ENCODE measurements at regions not wholly inside any gene's neighbourhood (a gene's known extent, or its start where the extent isn't known, plus 50 kb on each side); places are given as distances from the start of the nearest gene placed in this dataset.

DNA sequence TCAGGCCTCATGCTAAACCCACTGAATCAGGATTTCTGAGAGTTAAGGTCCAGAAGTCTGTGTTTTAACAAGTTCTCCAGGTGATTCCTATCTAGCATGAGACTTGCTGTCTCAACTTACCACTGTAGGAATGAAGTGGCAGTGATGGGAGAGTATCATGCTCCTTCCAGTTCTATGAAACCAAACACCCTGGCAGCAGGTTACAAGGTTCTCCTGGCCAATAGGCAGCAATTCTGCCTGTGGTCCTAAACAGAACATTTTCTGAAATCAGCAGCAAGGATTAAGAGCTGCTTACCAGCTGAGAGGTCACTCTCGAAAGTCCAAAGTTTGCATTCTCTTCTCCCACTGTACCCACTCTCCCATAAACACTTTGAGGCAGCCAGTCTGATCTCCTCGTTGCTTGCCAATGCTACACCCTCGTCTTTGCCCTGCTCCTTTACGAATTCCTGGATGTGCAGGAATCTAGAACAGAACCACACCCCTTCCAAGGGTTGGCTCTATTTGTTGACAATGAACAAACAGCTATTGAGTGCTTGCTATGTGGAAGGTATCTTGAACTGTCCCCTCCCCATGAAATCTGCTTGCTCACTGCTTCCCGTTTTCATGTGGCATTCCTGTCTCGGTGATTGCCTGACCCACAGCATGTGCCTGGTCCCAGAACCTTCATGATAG is 100.5 kb downstream of the TMEM174 start:
- POLR2A ChIA-PET, result interaction anchor here (0.5 kb wide), 1 partner anchor 1198 kb away, joined by 11 read pairs; no protein-coding TSS in a partner anchor

DNA sequence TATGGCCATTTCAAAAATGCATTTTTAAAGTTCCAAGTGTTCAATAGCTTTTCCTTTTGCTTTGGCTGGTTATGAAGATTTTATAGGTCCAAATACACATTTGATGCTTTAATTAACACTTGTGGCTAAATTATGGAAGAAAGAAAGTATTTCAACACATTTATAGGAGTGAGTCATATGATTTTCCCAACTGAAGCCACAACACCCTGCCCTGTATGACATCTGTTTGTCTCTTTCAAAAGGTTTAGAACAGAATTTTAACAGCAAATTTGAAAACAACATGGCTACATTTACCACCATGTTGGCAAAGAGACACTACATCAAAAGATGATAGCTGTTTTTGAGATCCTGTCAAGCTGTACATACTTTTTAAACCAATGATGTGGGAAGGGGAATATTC is 99.4 kb downstream of the TMEM174 start:
- ChIA-PET CTCF (ENCODE audit: unreplicated experiment) (no interaction called here), POLR2A (no interaction called here)
- no TSS peak for BruUV-seq (replicated peaks)
- H3K4me2 ChIP-seq (ENCODE audit: low read length), result no peak overlapping the region
- no peak for DNase-seq (ENCODE audit: low spot score)
- no peaks in the 10 kb centered on the region for H3K4me1 ChIP-seq (ENCODE audit: insufficient read depth, low read length, poor library complexity, severe bottlenecking)
- no peak overlapping the region for H2AFZ ChIP-seq (ENCODE audit: low read length)
- no peak for TF ChIP-seq EZH2phosphoT487 (IDR thresholded peaks at IDR 0.05; ENCODE audit: borderline replicate concordance, low read depth, low read length)
- TF ChIP-seq, protein P1, sequence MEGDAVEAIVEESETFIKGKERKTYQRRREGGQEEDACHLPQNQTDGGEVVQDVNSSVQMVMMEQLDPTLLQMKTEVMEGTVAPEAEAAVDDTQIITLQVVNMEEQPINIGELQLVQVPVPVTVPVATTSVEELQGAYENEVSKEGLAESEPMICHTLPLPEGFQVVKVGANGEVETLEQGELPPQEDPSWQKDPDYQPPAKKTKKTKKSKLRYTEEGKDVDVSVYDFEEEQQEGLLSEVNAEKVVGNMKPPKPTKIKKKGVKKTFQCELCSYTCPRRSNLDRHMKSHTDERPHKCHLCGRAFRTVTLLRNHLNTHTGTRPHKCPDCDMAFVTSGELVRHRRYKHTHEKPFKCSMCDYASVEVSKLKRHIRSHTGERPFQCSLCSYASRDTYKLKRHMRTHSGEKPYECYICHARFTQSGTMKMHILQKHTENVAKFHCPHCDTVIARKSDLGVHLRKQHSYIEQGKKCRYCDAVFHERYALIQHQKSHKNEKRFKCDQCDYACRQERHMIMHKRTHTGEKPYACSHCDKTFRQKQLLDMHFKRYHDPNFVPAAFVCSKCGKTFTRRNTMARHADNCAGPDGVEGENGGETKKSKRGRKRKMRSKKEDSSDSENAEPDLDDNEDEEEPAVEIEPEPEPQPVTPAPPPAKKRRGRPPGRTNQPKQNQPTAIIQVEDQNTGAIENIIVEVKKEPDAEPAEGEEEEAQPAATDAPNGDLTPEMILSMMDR (conservative IDR thresholded peaks at IDR 0.05; ENCODE audit: low read length), result no peak
- H3K79me2 ChIP-seq (ENCODE audit: insufficient read depth, low read depth, low read length), result no peaks in the 10 kb centered on the region
- no peaks in the 10 kb centered on the region; the same call in 1 of the 2 replicates for H3K9me2 ChIP-seq (ENCODE audit: insufficient read depth, low read length)
- H3K27ac ChIP-seq (ENCODE audit: low read depth, low read length, poor library complexity, severe bottlenecking), result no peak overlapping the region
- no peaks in the 10 kb centered on the region for H3K36me3 ChIP-seq (ENCODE audit: insufficient read depth, low read length)
- H3K4me3 ChIP-seq (ENCODE audit: low read depth, low read length, poor library complexity, severe bottlenecking), result no peak overlapping the region
- H4K20me1 ChIP-seq (ENCODE audit: insufficient read depth, low read length), result no peaks in the 10 kb centered on the region
- no peaks in the 10 kb centered on the region for H3K9me3 ChIP-seq (ENCODE audit: low read length)
- intact Hi-C loops (cut with micrococcal nuclease; ENCODE audit: unreplicated experiment), result no loop called here

More for the DNA sequence above, 100.5 kb downstream of the TMEM174 start:
- Histone ChIP-seq H3K9me3 (ENCODE audit: low read length) (no peaks in the 10 kb centered on the region), H3K4me3 (ENCODE audit: low read depth, low read length, poor library complexity, severe bottlenecking) (no peak overlapping the region), H3K9me2 (ENCODE audit: insufficient read depth, low read length) (no peaks in the 10 kb centered on the region; the same call in 1 of the 2 replicates), H3K4me2 (ENCODE audit: low read length) (no peak overlapping the region), H3K27ac (ENCODE audit: low read depth, low read length, poor library complexity, severe bottlenecking) (no peak overlapping the region), H3K4me1 (ENCODE audit: insufficient read depth, low read length, poor library complexity, severe bottlenecking) (no peaks in the 10 kb centered on the region), H3K79me2 (ENCODE audit: insufficient read depth, low read depth, low read length) (no peaks in the 10 kb centered on the region), H2AFZ (ENCODE audit: low read length) (no peak overlapping the region), H4K20me1 (ENCODE audit: insufficient read depth, low read length) (no peaks in the 10 kb centered on the region), H3K36me3 (ENCODE audit: insufficient read depth, low read length) (no peaks in the 10 kb centered on the region)
- intact Hi-C loops (cut with micrococcal nuclease; ENCODE audit: unreplicated experiment), result no loop called here
- CTCF ChIA-PET (ENCODE audit: unreplicated experiment), result no interaction called here
- BruUV-seq (replicated peaks), result no TSS peak
- TF ChIP-seq EZH2phosphoT487 (IDR thresholded peaks at IDR 0.05; ENCODE audit: borderline replicate concordance, low read depth, low read length), result no peak
- TF ChIP-seq, protein P1 (conservative IDR thresholded peaks at IDR 0.05; ENCODE audit: low read length), result no peak
- DNase-seq (ENCODE audit: low spot score), result no peak

DNA sequence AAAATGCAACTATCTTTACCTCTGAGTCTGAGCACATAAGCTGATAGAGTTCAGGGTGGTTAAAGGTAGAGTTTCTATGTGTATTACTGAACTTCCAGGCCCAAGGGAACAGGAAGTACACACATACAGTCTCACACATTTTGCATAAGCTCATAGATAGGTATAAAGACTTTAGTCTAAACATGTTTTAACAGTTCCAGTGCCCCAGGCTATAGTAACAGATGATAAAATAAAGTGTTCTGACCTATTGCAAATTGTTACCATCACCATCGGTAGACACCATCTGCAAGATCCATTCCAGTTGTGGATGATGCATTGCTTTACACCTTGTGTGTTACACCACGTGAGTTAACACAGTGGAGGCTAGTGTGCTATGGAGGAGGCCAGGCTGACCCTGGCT is 95.8 kb downstream of the TMEM174 start:
- Histone ChIP-seq H3K4me2 (ENCODE audit: low read length) (no peak overlapping the region), H3K9me3 (ENCODE audit: low read length) (no peaks in the 10 kb centered on the region), H3K36me3 (ENCODE audit: insufficient read depth, low read length) (no peaks in the 10 kb centered on the region), H3K79me2 (ENCODE audit: insufficient read depth, low read depth, low read length) (no peaks in the 10 kb centered on the region), H3K9me2 (ENCODE audit: insufficient read depth, low read length) (no peaks in the 10 kb centered on the region; the same call in 1 of the 2 replicates), H3K27ac (ENCODE audit: low read depth, low read length, poor library complexity, severe bottlenecking) (no peak overlapping the region), H4K20me1 (ENCODE audit: insufficient read depth, low read length) (no peaks in the 10 kb centered on the region), H3K4me1 (ENCODE audit: insufficient read depth, low read length, poor library complexity, severe bottlenecking) (no peaks in the 10 kb centered on the region), H2AFZ (ENCODE audit: low read length) (no peak overlapping the region), H3K4me3 (ENCODE audit: low read depth, low read length, poor library complexity, severe bottlenecking) (no peak overlapping the region)
- CTCF ChIA-PET (ENCODE audit: unreplicated experiment), result no interaction called here
- intact Hi-C loops (cut with micrococcal nuclease; ENCODE audit: unreplicated experiment), result no loop called here
- TF ChIP-seq, protein P1 (conservative IDR thresholded peaks at IDR 0.05; ENCODE audit: low read length), result no peak
- TF ChIP-seq EZH2phosphoT487 (IDR thresholded peaks at IDR 0.05; ENCODE audit: borderline replicate concordance, low read depth, low read length), result no peak
- POLR2A ChIA-PET, result interaction anchor here (1.0 kb wide), 1 partner anchor 16 kb away, joined by 7 read pairs; no protein-coding TSS in a partner anchor
- BruUV-seq (replicated peaks), result no TSS peak
- no peak for DNase-seq (ENCODE audit: low spot score)
